Glomerular visceral epithelial cell (primary cell): ENCODE measurements at regions not wholly inside any gene's neighbourhood (a gene's known extent, or its start where the extent isn't known, plus 50 kb on each side); places are given as distances from the start of the nearest gene placed in this dataset.
A peak's percentile ranks its signal among the peaks of the same experiment; 100 is the strongest.

Experiments
- DNase-seq: peaks from one replicate; pipeline ENCODE4 v3.0.0-alpha.2; 2016; ENCODE audit errors: extremely low spot score

DNA sequence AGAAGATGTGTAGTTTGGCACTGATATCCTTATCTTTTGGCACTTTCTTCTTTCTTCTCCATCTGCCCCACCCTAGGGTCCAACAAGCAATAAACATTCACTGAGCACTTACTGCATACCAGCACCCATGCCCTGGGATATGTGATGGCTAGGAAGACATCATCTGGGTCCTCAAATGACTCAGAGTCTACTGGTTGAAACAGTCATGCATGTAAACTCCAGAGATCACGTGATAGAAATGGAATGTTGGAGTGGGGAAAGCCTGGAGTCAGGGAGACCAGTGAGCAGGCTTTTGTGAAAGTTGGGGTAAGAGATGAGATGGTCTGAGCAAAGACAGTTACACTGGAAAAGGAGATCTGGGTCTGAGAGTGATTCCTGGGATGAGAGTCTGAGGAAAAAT lies 724.9 kb upstream of the TENM4 start:
- DNase-seq, result peak; percentile 63

DNA sequence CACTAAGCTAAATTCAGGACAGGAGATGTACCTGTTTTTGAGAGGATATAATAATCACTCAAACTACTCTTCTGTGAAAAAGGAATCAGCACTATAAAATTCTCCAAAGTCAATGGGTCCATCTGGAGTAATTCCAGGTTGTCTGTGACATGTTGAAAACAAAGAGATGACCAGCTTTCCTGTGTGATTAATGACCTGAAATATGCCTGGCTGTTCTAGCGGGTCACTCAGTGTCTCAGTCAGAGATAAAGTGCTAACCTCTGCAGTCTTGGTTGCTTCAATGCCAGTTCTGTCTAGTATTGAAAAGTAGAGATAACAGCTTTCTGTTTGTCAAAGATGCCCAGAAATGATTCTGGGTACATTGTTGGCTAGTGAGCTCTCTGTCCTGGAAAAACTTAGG lies 722.6 kb upstream of the TENM4 start:
- DNase-seq, result peak; percentile 37

DNA sequence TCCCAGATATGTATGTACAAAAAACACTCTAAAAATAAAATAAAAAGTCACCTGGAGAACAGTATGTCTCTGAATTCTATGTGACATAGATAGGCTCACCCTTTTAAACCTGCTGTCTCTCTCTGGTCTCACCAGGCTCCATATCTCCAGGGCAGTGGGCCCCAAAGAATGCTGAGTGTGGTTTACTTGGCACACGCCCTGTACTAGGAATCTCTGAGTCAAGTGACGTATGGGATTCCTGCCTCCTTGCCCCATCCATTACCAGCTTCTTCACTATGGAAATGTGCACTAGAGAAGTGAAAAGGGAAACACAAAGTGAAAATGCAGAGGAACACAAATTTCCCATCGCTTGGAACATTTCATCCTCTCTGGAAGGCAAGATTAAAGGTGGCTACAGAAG lies 722.2 kb upstream of the TENM4 start:
- DNase-seq, result peak; percentile 87

DNA sequence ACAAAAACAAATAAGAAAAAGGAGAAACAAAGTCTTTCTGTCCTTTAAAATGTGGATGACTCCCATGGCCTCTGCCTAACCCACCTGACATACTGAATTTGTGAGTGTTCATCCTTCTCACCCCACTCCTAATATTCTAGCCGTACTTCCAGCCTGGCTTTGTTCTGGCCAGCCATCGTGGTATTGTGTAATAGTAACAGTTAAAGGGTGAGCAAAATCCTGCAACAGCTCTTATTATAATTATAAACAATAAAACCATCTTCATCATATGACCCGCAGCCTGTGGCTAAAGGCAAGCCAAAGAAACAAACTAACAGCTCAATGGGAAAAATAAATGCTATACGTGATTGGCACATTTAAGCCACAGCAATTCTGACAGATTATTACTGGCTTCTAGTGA lies 721.6 kb upstream of the TENM4 start:
- no peak for DNase-seq

DNA sequence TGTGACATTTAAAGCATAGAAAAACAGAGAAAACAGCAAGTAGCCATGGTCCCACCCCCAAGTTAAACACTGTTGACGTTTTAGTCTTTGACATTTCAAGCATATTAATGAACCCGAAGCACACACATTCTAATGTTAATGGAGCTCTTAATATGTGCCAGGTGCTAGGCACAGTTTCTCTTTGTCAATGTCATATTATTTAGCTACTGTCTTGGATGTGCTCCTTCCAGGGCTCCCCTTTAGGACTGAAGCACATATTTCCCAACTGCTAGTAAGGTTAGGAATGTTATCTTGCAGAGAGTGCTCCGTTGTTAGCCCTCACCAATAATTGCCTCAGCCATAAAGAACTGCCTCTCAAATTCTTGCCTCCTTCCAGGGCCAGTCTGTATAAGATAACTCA lies 716.6 kb upstream of the TENM4 start:
- DNase-seq, result no peak

DNA sequence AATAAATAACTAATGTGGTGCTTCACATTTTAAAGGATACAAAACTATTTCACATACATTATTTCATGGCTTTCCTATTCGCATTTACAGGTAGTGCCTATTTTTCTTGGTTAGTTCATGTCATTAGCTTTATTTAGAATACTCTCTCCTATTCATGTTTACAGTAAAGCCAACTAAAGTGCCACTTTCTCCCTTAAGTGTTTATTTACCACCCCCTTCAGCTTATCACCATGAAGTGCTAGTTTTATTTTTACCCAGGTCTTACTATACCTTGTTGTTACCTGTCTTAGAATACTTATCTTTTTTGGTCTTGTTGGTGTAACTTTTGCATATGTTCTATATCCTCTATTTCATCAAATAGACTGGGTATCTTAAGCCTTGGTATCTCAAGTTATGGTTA lies 715.2 kb upstream of the TENM4 start:
- DNase-seq, result no peak

DNA sequence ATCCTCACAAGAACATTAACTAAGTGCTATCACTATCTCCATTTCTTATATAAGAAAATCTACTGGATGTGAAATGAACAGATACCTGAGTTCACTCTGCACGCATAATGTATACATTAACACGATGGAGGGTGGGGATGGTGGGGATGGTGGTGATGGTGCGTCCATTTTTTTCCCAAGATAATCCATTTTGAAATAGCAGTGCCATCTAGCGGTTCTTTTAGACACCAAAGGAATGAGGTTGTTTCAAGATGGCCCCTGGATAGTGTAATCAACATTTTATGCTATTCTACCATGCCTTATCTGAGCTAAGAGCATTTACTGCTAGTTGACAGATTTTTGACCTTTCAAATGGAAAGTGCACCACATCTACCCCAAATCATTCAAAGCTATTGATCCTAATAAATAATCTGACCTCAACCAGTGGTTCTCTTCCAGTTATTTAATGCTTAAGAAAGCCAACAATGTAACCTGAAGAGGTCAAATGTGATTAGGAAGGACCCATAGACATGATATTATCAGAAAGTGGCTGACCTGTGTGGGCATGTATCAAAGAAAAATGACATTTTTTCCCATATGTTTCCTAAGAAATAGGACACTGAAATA lies 714.7 kb upstream of the TENM4 start:
- DNase-seq, result peak; percentile 45

DNA sequence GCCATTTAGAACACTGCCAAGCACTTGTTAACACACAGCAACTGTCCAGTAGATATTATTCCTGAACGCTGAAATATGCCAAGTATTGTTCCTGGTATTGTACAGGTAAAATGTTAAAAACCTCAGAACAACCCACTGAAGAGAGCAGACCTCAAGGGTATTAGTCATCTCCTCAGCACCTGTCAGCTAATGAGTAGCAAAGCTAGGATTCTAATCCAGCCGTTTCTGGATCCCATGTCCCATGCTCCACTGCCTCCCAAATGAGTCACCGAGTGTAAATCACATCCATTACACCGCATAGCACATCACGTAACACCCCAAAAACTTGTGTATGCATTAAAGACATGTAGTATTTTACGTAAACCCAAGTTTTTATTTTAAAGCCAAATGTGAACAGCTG lies 705.4 kb upstream of the TENM4 start:
- peak; percentile 92 for DNase-seq

DNA sequence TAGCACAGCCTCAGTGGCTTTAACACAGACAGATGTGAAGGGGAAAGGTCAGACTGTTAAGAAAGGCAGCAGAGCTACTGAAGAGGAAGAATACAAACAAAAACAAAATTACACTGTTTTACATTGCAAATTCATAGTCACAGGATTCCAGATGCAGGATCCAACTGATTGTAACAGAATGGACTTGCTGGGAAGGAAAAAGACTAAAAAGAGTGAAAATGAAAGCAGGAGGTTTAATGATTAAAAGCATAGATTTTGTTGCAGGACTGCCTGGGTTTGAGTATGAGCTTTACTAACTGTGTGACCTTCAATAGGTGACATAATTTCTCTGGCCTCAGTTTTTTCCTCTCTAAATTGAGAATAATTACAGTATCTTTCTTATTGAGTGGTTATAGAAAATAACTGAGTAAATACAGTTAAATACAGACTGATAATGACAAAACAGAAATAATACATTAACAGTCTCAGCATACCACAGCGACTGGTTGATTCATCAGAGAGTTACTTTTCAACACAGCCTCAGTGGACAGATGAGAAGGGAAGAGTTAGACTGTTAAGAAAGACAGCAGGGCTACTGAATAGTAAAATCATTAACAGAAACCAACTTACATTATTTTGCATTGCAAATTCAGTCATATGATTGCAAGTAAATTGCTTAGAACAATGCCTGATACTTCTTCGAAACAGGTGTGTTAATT lies 704.2 kb upstream of the TENM4 start:
- peak; percentile 40 for DNase-seq

DNA sequence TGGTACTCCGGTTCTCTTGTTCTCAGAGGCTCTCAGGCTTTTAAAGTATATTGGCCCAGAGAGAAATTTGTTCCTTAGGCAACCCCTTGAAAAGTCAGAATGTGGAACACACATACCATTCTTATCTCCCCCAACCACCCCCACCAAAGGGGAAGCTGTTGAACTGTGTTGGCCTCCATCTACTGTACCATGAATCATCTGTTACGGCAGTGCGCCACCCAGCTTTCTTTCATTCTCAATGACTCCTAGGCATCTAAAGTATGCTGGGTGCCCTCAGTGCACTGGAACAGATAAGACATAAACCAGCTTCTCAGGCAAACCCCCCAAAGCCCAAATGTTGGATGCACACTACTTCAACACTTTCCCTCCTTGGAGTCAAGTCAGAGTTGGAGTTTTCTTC lies 696.2 kb upstream of the TENM4 start:
- peak; percentile 65 for DNase-seq

DNA sequence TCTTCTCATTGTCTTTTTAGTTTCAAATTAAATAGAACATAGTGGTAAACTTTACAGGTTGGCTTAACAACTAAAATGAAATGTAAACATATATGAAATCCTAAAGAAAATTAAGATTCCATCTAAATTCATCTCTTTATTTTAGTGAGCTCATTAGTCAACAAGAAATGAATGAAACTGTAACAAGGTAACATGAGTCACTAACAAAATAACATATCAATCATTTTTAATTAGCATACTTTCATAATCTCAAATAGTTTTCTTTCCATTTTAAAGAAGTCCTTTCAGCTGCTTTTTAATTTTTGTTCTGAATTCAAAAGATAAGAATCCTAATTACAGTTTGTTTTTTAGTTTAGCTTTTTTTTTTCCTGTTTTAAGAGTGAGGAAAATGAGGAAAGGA lies 688.6 kb upstream of the TENM4 start:
- no peak for DNase-seq

DNA sequence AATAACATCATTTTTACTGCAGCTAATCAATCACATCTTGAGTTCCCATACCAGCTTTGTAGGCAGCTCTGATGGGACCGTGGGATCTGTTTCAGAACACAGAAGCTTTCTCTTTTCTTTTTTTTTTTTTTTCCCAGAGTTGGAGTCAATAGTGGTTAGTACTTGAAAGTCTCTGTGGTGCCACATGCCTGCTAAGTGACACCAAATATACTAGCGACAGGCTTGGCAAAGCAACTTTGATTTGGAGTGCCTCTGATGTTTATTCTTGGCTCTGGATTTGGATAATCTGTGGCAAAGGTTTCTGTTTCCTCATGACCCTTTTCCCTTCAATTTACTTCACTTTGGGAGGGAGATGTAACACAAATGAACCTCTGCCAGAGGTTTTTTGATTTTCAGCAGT lies 681.4 kb upstream of the TENM4 start:
- DNase-seq, result no peak

DNA sequence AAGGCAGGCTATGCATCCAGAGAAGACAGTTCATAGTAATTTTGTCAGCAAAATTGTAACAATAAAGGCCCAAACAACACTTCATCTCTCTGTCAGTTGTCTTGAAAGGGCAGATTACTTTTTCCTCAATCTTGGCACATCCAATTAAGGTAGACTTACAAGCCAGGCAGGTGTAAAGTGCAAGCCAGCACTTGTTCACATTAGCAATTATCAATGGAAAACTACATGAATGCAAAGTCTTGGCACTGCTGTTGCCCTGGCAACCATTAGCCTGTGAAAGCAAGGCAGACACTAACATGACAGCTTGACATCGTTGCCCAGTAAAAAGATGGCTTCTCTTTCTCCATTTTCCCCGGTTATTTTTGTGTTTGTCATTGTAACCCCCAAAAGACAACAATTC lies 677.2 kb upstream of the TENM4 start:
- no peak for DNase-seq

DNA sequence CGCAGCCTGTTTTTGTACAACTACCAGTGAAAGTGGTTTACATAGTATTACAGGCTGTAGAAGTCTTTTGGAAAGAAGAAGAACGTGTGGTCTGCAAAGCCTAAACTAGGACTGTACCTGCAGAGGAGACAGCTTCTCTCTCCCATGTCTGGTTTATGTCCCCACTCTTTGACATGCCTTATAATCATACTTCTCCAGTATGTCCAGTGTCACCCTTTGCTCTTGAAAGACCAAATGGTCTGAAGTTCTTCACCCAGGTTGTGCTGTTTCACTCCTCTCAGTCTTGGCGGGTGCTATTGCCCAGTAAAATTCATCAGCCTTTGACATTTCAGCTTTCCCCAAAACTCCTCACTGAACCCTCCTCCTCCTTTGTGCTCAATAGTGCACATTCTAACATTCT lies 676.0 kb upstream of the TENM4 start:
- DNase-seq, result no peak

DNA sequence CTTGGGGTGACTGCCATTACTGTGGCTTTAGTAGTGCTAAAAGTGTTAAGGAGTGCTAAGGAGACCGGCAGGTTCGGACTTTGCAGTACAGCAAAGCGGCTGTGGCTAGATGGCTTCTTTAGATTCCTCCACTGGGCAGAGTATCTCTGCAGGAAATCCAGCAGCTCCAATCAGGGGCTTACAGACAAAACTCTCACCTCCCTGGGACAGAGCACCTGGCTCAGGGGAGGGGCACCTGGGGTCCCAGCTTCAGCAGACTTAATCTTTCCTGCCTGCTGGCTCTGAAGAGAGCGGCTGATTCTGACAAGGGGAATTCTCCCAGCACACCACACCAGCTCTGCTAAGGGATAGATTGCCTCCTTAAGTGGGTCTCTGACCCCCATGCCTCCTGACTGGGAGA lies 668.8 kb upstream of the TENM4 start:
- DNase-seq, result no peak

DNA sequence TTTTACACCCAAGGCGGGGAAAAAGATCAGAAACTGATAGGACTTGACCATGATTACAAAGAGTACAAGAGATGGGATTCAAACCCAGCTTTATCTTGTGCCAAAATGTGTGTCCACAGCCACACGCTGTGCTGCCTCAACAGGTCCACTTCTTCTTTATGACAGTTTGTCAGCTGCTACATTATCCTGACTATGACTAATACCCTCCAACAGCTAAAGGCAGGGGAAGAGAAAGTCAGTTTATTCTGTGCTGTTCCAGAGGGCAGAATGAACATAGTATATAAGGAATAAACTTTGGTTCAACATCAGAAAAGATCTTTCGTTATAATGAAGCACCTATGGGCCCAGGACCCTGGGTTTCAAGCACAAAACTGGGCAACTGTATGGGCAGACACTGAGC lies 668.2 kb upstream of the TENM4 start:
- no peak for DNase-seq

DNA sequence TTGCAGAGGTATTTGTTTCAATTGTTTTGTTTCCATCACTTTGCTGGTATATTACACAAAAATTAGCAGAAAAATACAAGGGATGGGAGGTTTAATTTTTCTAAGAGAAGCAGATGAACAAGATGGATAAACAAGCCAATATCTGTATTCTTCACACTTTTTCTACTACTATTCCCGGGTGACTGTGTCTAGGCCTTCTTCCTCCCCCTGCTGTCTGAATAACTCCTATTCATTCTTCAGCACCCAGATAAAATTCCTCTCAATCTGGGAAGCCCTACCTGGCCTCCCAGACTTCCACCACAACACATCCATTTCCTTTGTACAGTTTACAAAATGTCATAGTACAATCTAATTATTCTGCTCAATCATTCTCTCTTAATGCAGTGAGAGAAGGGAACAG lies 666.6 kb upstream of the TENM4 start:
- peak; percentile 42 for DNase-seq

DNA sequence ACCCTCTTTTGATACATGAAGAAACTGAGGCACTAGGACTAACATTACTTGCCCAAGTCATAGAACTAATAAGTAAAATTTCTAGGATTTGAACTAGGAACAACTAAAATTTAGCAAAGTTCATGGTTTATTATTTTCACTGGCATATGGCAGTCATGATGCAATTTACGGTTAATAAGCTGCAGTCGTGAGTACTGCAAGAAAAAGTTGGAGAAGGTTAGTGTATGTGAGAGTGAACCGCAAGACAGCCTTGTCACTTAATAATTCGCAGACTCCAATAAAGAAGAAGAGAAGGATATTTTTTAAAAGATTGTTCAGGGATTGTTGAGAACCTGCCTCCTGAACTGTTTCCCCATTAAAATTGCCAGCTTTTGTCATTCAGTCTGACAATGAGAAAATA lies 663.4 kb upstream of the TENM4 start:
- DNase-seq, result no peak

DNA sequence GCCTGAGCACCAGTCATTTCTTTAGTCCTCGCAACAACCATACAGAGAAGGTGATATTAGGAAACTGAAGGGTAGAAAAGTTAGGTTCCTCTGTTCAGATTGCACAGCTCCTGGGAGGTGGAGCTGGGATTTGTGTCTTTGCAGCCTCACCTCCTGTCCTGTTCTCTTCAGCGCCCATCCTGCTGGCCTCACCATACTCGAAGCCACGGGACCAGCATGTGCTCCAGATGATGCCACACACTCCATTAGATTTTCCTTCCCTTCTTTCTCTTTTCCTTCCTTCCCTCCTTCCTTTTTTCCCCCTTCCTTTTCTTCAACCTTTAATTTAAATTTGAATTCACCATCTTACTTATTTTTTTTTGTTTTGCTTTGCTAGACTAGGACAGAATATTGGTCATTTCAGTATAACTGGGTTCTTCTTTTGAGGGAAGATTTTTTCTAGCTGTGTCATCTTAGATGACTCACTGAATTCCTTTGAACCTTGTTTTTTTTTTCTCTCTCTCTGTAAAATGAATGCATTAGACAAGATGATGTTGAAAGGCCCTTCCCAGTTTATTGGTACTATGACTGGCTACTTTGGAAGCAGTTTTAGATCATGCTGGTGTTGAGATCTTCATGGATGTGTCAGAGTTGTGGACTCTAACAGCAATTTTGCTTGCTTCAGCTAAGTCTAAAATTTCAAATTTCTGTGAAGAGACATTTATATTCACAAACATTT lies 662.5 kb upstream of the TENM4 start:
- DNase-seq, result peak; percentile 79

DNA sequence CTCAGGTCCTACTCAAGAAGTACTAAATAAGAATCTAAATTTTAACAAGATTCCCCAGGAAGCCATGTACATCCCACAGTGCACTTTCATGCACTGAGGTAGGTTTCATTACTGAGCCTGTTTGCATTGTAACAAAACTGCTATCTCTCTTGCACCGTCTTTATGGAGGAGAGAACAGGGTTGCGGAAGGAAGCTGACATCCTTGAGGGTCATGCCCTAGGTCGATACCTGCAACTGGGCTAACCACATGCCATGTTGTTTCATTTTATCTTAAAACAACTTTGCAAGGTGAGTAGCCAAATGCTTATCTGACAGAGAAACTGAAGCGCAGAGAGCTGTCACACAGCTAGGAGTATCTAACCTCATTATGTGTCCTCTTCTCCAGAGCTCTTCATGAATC lies 656.3 kb upstream of the TENM4 start:
- DNase-seq, result no peak

DNA sequence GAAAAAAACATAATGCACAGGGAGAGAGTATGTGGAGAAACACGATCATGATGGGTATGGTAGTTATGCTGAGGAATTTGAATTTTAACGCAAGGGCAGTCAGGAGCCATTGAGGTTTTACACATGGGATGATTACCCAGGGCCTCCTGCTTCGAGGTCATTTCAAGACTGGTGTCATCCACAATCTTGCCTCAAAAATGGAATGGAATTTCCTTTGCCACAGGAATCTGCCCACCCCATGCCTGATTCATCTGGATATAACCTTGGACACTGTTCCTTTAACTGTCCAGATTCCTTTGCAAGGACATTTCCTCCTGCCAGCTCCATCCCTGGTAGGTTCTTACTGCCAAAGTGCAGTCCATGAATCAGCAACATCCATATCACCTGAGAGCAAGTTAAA lies 655.9 kb upstream of the TENM4 start:
- DNase-seq, result peak; percentile 93

DNA sequence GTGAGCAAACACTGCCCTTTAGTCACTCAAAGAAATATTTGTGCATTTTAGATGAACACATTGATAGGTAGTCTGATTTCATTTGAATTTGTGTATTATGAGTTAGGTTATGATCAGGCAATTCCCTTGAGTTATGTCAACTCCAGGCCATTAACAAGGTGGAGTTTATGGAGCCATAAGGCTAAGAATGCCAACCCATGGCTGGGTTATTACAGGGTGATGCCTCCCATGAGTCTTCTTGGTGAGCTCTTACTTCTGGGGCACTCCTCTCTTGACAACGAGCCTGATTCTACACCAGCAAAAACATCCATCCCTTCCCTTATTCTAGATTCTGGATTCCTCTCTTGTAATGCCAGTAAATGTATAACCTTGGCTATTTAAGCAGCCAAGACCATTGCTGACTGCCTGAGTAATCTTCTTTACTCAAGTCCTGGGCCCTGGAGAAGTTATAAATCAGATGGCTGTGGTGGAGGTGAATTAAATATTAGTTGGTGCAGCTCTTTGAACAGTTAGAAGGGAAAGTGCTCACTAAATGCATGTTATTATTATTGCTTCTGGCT lies 645.7 kb upstream of the TENM4 start:
- peak; percentile 22 for DNase-seq

DNA sequence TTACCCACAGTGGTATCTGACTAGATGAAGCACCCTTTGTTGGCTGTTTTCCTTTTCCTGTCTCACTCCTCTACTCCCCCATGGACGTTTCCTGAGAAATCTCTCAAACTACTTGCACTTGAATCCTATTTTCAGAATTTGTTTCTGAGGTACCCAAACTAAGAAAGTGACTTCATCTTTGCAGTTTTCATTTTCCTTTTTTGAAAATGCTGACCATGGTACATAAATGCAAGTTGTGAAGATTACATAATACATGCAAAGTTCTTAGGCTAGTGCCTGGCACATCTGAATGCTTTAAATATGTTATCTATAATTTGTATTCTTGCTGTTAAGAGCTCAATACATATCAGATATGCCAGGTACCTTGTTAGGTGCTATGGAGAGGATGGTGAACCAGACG lies 644.7 kb upstream of the TENM4 start:
- no peak for DNase-seq
